ENCODE measurements at regions not wholly inside any gene's neighbourhood (a gene's known extent, or its start where the extent isn't known, plus 50 kb on each side); places are given as distances from the start of the nearest gene placed in this dataset.

DNA sequence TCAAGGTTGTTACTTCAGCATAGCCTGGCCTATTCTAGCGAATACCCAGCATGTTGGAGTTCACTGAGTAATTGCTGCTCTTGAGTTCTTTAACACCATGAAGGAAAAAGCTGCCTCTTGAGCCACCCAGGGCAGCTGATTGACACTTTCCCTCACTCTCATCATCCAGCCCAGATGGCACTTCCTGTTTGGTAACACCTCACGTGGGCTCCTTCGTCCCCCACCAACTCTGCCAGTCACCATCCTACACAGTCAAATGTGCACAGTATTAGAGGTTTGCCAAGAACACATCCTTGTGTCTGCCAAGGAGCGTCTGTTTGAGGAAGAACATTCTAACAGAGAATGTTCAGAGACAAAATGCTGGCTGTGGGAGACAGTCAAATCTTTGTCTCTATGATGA lies 266.3 kb downstream of the RPLP1 start:
- DNase-seq (peak; percentile 46 to 69), ATAC-seq (peak; percentile 34 to 65 (median 44))
- Mint-ChIP-seq H3K27ac (peak overlapping the region; percentile 74 to 85), H3K27me3 (ENCODE audit: low read depth in 2 of 2) (peaks cover 0 to 4% of the 10 kb centered on the region in 2 donors), H3K4me1 (peaks cover 85 to 93% of the 10 kb centered on the region in 2 donors), H3K4me3 (peak overlapping the region; percentile 49), H3K36me3 (no peaks in the 10 kb centered on the region), H3K9me3 (no peaks in the 10 kb centered on the region)
- Histone ChIP-seq H3K27ac (ENCODE audit: low read length) (peak overlapping the region; percentile 90), H3K27me3 (ENCODE audit: control insufficient read depth, insufficient read depth, low read length) (no peaks in the 10 kb centered on the region), H3K9me3 (ENCODE audit: control insufficient read depth, insufficient read depth, low read length) (peaks cover 6% of the 10 kb centered on the region), H3K36me3 (ENCODE audit: control insufficient read depth, insufficient read depth, low read length) (no peaks in the 10 kb centered on the region), H3K4me1 (ENCODE audit: control insufficient read depth, insufficient read depth, low read length) (peaks cover 82% of the 10 kb centered on the region), H3K4me3 (ENCODE audit: low read length) (no peak overlapping the region)
- TF ChIP-seq, protein P1, sequence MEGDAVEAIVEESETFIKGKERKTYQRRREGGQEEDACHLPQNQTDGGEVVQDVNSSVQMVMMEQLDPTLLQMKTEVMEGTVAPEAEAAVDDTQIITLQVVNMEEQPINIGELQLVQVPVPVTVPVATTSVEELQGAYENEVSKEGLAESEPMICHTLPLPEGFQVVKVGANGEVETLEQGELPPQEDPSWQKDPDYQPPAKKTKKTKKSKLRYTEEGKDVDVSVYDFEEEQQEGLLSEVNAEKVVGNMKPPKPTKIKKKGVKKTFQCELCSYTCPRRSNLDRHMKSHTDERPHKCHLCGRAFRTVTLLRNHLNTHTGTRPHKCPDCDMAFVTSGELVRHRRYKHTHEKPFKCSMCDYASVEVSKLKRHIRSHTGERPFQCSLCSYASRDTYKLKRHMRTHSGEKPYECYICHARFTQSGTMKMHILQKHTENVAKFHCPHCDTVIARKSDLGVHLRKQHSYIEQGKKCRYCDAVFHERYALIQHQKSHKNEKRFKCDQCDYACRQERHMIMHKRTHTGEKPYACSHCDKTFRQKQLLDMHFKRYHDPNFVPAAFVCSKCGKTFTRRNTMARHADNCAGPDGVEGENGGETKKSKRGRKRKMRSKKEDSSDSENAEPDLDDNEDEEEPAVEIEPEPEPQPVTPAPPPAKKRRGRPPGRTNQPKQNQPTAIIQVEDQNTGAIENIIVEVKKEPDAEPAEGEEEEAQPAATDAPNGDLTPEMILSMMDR (IDR thresholded peaks at IDR 0.05) = no peak
- intact Hi-C loops (cut with micrococcal nuclease) = loop anchor here (1.0 to 10.0 kb wide), 5 partner anchors 40 to 380 kb away; no protein-coding TSS in a partner anchor
- WGBS (ENCODE audit: insufficient coverage) = 15% methylated on average over 4 of the region's 4 CpGs

DNA sequence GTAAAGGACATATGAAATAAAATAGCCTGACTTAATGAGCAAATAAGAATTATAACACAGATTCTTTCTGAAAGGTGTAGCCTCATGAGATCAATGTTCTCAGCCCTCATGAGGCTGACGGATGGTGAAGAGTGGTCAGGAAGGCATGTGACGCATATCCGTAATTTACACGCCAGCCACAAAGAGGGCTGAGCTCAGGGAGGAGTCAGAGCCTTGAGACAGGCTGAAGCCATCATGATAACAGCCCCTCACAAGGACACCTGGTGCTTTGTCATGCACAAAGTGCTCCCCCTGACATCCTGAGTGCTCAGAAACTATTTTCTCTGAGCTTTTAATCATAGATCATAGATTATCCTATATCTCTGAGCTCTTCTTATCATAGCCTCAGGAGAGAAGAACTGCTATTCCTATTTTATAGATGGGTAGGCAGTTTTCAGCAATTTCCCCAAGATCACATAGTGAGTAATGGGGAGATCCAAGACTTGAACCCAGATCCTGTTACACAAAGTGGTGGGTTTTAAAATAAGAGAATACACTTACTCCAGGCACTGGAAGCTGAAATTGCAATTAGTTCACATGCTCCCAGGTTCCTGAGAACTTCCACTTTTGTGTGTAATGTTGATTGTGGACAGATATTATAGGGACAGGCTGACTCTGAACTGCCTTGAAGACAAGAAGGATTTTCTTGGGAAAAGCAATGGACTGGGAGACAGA lies 267.1 kb downstream of the RPLP1 start:
- Mint-ChIP-seq H3K9me3 (no peaks in the 10 kb centered on the region), H3K4me1 (peaks cover 85 to 93% of the 10 kb centered on the region in 2 donors)
- 0% methylated on average over 4 of the region's 4 CpGs for WGBS (ENCODE audit: insufficient coverage)

DNA sequence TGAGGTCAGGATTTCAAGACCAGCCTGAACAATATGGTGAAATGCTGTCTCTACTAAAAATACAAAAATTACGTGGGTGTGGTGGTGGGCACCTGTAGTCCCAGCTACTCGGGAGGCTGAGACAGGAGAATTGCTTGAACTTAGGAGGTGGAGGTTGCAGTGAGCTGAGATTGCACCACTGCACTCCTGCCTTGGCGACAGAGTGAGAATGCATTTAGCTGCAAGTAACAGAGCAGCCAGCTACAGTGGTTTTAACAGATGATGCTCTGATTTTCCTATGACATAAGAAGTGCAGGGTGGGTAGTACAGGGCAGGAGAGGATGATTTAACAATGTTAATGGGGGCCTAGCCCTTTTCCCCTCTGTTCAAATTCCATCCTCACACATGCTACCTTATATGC lies 267.9 kb downstream of the RPLP1 start:
- DNase-seq = peak in 1 of 2 donors; percentile 54
- peaks cover 82% of the 10 kb centered on the region for H3K4me1 ChIP-seq (ENCODE audit: control insufficient read depth, insufficient read depth, low read length)
- Mint-ChIP-seq H3K27me3 (ENCODE audit: low read depth in 2 of 2) (peaks cover 8 to 12% of the 10 kb centered on the region in 2 donors), H3K36me3 (no peaks in the 10 kb centered on the region), H3K9me3 (no peaks in the 10 kb centered on the region), H3K4me3 (peak overlapping the region; percentile 74), H3K4me1 (peaks cover 85 to 93% of the 10 kb centered on the region in 2 donors), H3K27ac (peak overlapping the region; percentile 74 to 85)
- WGBS (ENCODE audit: insufficient coverage) = 70% methylated on average over 3 of the region's 3 CpGs
- H3K27me3 ChIP-seq (ENCODE audit: control insufficient read depth, insufficient read depth, low read length) = no peaks in the 10 kb centered on the region
- H3K9me3 ChIP-seq (ENCODE audit: control insufficient read depth, insufficient read depth, low read length) = peaks cover 6% of the 10 kb centered on the region
- intact Hi-C loops (cut with micrococcal nuclease) = no loop called here
- no peak for ATAC-seq
- TF ChIP-seq, protein P1 (IDR thresholded peaks at IDR 0.05) = no peak
- peak overlapping the region; percentile 90 for H3K27ac ChIP-seq (ENCODE audit: low read length)
- H3K4me3 ChIP-seq (ENCODE audit: low read length) = no peak overlapping the region
- no peaks in the 10 kb centered on the region for H3K36me3 ChIP-seq (ENCODE audit: control insufficient read depth, insufficient read depth, low read length)

More for the DNA sequence above, 267.1 kb downstream of the RPLP1 start:
- H3K27ac Mint-ChIP-seq = peak overlapping the region; percentile 74 to 85
- H3K36me3 Mint-ChIP-seq = no peaks in the 10 kb centered on the region
- peak overlapping the region; percentile 59 for H3K4me3 Mint-ChIP-seq
- no peaks in the 10 kb centered on the region for H3K27me3 ChIP-seq (ENCODE audit: control insufficient read depth, insufficient read depth, low read length)
- TF ChIP-seq, protein P1 (IDR thresholded peaks at IDR 0.05) = no peak
- intact Hi-C loops (cut with micrococcal nuclease) = loop anchor here (1.0 to 10.0 kb wide), 5 partner anchors 40 to 380 kb away; no protein-coding TSS in a partner anchor
- H3K27me3 Mint-ChIP-seq (ENCODE audit: low read depth in 2 of 2) = peaks cover 6% of the 10 kb centered on the region in 2 donors
- H3K9me3 ChIP-seq (ENCODE audit: control insufficient read depth, insufficient read depth, low read length) = peaks cover 6% of the 10 kb centered on the region
- no peaks in the 10 kb centered on the region for H3K36me3 ChIP-seq (ENCODE audit: control insufficient read depth, insufficient read depth, low read length)
- no peak overlapping the region for H3K4me3 ChIP-seq (ENCODE audit: low read length)
- DNase-seq = peak; percentile 69 to 89
- H3K27ac ChIP-seq (ENCODE audit: low read length) = peak overlapping the region; percentile 90
- peaks cover 82% of the 10 kb centered on the region for H3K4me1 ChIP-seq (ENCODE audit: control insufficient read depth, insufficient read depth, low read length)
- peak; percentile 79 to 94 (median 92) for ATAC-seq
